ENCODE measurements at regions not wholly inside any gene's neighbourhood (a gene's known extent, or its start where the extent isn't known, plus 50 kb on each side); places are given as distances from the start of the nearest gene placed in this dataset.
"Not testable (repeated sequence)": the region's sequence is repeated elsewhere in the genome, so short reads cannot be mapped to it uniquely, and the experiment has no call there.

DNA sequence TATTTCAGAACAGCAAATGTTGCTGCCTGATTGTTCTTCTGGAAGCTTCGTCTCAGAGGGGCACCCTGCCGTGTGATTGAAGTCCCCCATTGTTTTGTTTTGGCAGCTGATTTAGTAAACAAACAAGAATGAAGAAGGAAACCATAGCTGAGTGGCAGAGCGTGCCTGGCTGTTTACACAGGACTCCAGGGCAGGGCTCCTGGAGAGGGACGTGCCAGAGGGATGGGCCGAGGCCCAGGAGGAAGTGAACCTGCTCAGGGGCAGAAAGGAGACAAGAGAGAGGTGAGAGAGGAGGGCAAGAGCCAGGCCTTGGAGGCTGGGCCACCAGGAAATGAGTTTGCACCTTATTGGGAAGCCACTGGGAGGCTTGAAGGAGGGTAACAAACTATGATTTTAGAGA, 85.5 kb upstream of the B3GAT1 start:
- intact Hi-C loops (cut with micrococcal nuclease), result no loop called here
- H3K27ac Mint-ChIP-seq (ENCODE audit: low read depth, unreplicated experiment), result no peak overlapping the region
- DNase-seq (ENCODE audit: unreplicated experiment), result no peak
- H3K9me3 Mint-ChIP-seq (ENCODE audit: unreplicated experiment), result peaks cover 47% of the 10 kb centered on the region
- CTCF ChIA-PET, result no interaction called here
- H3K36me3 Mint-ChIP-seq (ENCODE audit: insufficient read depth, unreplicated experiment), result no peaks in the 10 kb centered on the region
- H3K4me1 Mint-ChIP-seq (ENCODE audit: insufficient read depth, unreplicated experiment), result no peaks in the 10 kb centered on the region
- TF ChIP-seq, protein P1, sequence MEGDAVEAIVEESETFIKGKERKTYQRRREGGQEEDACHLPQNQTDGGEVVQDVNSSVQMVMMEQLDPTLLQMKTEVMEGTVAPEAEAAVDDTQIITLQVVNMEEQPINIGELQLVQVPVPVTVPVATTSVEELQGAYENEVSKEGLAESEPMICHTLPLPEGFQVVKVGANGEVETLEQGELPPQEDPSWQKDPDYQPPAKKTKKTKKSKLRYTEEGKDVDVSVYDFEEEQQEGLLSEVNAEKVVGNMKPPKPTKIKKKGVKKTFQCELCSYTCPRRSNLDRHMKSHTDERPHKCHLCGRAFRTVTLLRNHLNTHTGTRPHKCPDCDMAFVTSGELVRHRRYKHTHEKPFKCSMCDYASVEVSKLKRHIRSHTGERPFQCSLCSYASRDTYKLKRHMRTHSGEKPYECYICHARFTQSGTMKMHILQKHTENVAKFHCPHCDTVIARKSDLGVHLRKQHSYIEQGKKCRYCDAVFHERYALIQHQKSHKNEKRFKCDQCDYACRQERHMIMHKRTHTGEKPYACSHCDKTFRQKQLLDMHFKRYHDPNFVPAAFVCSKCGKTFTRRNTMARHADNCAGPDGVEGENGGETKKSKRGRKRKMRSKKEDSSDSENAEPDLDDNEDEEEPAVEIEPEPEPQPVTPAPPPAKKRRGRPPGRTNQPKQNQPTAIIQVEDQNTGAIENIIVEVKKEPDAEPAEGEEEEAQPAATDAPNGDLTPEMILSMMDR (IDR thresholded peaks at IDR 0.05; ENCODE audit: unreplicated experiment), result no peak
- no TSS peak for BruUV-seq (replicated peaks)
- H3K4me3 Mint-ChIP-seq (ENCODE audit: unreplicated experiment), result no peak overlapping the region
- POLR2A ChIA-PET, result no interaction called here
- H3K27me3 Mint-ChIP-seq (ENCODE audit: insufficient read depth, unreplicated experiment), result no peaks in the 10 kb centered on the region

DNA sequence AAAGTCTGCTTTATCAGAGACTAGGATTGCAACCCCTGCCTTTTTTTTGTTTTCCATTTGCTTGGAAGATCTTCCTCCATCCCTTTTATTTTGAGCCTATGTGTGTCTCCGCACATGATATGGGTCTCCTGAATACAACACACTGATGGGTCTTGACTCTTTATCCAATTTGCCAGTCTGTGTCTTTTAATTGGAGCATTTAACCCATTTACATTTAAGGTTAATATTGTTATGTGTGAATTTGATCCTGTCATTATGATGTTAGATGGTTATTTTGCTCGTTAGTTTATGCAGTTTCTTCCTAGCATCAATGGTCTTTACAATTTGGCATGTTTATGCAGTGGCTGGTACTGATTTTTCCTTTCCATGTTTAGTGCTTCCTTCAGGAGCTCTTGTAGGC, 84.0 kb upstream of the B3GAT1 start:
- POLR2A ChIA-PET; BruUV-seq (replicated peaks); H3K27me3 Mint-ChIP-seq (ENCODE audit: insufficient read depth, unreplicated experiment); H3K36me3 Mint-ChIP-seq (ENCODE audit: insufficient read depth, unreplicated experiment); H3K4me1 Mint-ChIP-seq (ENCODE audit: insufficient read depth, unreplicated experiment); CTCF ChIA-PET; intact Hi-C loops (cut with micrococcal nuclease); DNase-seq (ENCODE audit: unreplicated experiment); H3K27ac Mint-ChIP-seq (ENCODE audit: low read depth, unreplicated experiment); H3K4me3 Mint-ChIP-seq (ENCODE audit: unreplicated experiment): not testable (repeated sequence)
- H3K9me3 Mint-ChIP-seq (ENCODE audit: unreplicated experiment), result peaks cover 50% of the 10 kb centered on the region

DNA sequence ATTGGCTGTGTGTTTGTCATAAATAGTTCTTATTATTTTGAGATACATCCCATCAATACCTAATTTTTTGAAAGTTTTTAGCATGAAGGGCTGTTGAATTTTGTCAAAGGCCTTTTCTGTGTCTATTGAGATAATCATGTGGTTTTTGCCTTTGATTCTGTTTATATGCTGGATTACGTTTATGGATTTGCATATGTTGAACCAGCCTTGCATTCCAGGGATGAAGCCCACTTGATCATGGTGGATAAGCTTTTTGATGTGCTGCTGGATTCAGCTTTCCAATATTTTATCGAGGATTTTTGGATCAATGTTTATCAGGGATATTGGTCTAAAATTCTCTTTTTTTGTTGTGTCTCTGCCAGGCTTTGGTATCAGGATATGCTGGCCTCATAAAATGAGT, 82.4 kb upstream of the B3GAT1 start:
- CTCF ChIA-PET; H3K27me3 Mint-ChIP-seq (ENCODE audit: insufficient read depth, unreplicated experiment); H3K4me1 Mint-ChIP-seq (ENCODE audit: insufficient read depth, unreplicated experiment); intact Hi-C loops (cut with micrococcal nuclease); H3K36me3 Mint-ChIP-seq (ENCODE audit: insufficient read depth, unreplicated experiment); H3K4me3 Mint-ChIP-seq (ENCODE audit: unreplicated experiment); POLR2A ChIA-PET; DNase-seq (ENCODE audit: unreplicated experiment); BruUV-seq (replicated peaks); H3K27ac Mint-ChIP-seq (ENCODE audit: low read depth, unreplicated experiment): not testable (repeated sequence)
- peaks cover 46% of the 10 kb centered on the region for H3K9me3 Mint-ChIP-seq (ENCODE audit: unreplicated experiment)

DNA sequence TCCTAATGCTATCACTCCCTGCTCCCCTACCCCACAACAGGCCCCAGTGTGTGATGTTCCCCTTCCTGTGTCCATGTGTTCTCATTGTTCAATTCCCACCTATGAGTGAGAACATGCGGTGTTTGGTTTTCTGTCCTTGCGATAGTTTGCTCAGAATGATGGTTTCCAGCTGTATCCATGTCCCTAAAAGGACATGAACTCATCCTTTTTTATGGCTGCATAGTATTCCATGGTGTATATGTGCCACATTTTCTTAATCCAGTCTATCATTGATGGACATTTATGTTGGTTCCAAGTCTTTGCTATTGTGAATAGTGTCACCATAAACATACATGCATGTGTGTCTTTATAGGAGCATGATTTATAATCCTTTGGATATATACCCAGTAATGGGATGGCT, 80.4 kb upstream of the B3GAT1 start:
- H3K4me3 Mint-ChIP-seq (ENCODE audit: unreplicated experiment); CTCF ChIA-PET; H3K4me1 Mint-ChIP-seq (ENCODE audit: insufficient read depth, unreplicated experiment); POLR2A ChIA-PET; H3K27ac Mint-ChIP-seq (ENCODE audit: low read depth, unreplicated experiment); DNase-seq (ENCODE audit: unreplicated experiment); H3K27me3 Mint-ChIP-seq (ENCODE audit: insufficient read depth, unreplicated experiment); intact Hi-C loops (cut with micrococcal nuclease); BruUV-seq (replicated peaks); H3K36me3 Mint-ChIP-seq (ENCODE audit: insufficient read depth, unreplicated experiment): not testable (repeated sequence)
- H3K9me3 Mint-ChIP-seq (ENCODE audit: unreplicated experiment), result peaks cover 46% of the 10 kb centered on the region

DNA sequence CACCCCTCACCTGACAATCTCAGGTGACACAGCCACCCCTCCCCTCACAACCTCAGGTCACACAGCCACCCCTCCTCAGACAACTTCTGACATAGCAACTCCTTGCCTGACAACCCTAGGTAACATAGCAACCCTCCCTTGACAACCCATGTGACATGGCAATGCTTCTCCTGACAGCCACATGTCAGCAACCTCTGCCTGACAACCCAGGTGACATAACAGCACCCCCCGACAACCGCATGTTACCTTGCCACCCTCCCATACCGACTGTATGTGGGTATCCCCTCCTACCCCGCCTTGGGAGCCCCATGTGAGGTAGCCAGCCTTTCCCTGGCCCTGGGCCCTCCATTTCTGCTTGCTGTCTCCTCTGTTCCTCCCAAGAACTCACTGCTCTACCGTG, 77.7 kb upstream of the B3GAT1 start:
- ChIA-PET CTCF (interaction anchor here (0.9 kb wide), 1 partner anchor 144 kb away, joined by 3 read pairs; no protein-coding TSS in a partner anchor), POLR2A (no interaction called here)
- intact Hi-C loops (cut with micrococcal nuclease), result no loop called here
- DNase-seq (ENCODE audit: unreplicated experiment), result no peak
- Mint-ChIP-seq H3K9me3 (ENCODE audit: unreplicated experiment) (peaks cover 40% of the 10 kb centered on the region), H3K36me3 (ENCODE audit: insufficient read depth, unreplicated experiment) (no peaks in the 10 kb centered on the region), H3K4me3 (ENCODE audit: unreplicated experiment) (no peak overlapping the region), H3K27me3 (ENCODE audit: insufficient read depth, unreplicated experiment) (no peaks in the 10 kb centered on the region), H3K4me1 (ENCODE audit: insufficient read depth, unreplicated experiment) (no peaks in the 10 kb centered on the region), H3K27ac (ENCODE audit: low read depth, unreplicated experiment) (no peak overlapping the region)
- TF ChIP-seq, protein P1 (IDR thresholded peaks at IDR 0.05; ENCODE audit: unreplicated experiment), result no peak
- BruUV-seq (replicated peaks), result no TSS peak

DNA sequence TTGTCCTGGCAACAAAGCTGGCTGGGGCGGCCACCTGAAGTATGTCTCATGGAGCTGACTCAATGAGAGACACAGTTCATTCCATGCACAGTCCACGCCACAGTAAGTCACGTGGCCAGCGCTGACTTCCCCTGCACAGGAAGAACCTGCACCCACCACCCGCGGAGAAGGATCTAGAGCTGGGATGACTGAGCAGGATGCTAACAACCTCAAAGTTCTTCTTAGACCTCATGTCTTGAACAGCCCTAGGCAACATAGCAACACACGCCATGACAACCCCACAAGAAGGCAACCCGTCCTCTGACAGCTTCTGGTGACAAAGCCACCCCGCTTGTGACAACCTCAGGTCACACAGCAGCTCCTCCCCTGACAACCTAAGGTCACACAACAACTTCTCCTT, 76.9 kb upstream of the B3GAT1 start:
- CTCF ChIA-PET, result interaction anchor here (0.9 kb wide), 1 partner anchor 143 kb away, joined by 3 read pairs; no protein-coding TSS in a partner anchor
- no peak overlapping the region for H3K4me3 Mint-ChIP-seq (ENCODE audit: unreplicated experiment)
- H3K4me1 Mint-ChIP-seq (ENCODE audit: insufficient read depth, unreplicated experiment), result no peaks in the 10 kb centered on the region
- intact Hi-C loops (cut with micrococcal nuclease), result no loop called here
- POLR2A ChIA-PET, result no interaction called here
- no peaks in the 10 kb centered on the region for H3K27me3 Mint-ChIP-seq (ENCODE audit: insufficient read depth, unreplicated experiment)
- no peak overlapping the region for H3K27ac Mint-ChIP-seq (ENCODE audit: low read depth, unreplicated experiment)
- H3K9me3 Mint-ChIP-seq (ENCODE audit: unreplicated experiment), result peaks cover 42% of the 10 kb centered on the region
- no peaks in the 10 kb centered on the region for H3K36me3 Mint-ChIP-seq (ENCODE audit: insufficient read depth, unreplicated experiment)
- DNase-seq (ENCODE audit: unreplicated experiment), result no peak
- no TSS peak for BruUV-seq (replicated peaks)
- TF ChIP-seq, protein P1 (IDR thresholded peaks at IDR 0.05; ENCODE audit: unreplicated experiment), result no peak

Measured in MCF 10A (cell line).